BE2C (cell line): ENCODE measurements at regions not wholly inside any gene's neighbourhood (a gene's known extent, or its start where the extent isn't known, plus 50 kb on each side); places are given as distances from the start of the nearest gene placed in this dataset.
"Not testable (repeated sequence)": the region's sequence is repeated elsewhere in the genome, so short reads cannot be mapped to it uniquely, and the experiment has no call there.

Experiments
- DNase-seq: peaks from one replicate; pipeline ENCODE4 v3.0.0-alpha.2; 2020
- H3K27me3 ChIP-seq: fragments of 250-450 bp; sonication (Bioruptor Pico); 2 replicates; pipeline ENCODE4 v1.5.1; 2020; ENCODE audit warnings: mild to moderate bottlenecking
- H3K36me3 ChIP-seq: fragments of 250-450 bp; sonication (Bioruptor Pico); 2 replicates; pipeline ENCODE4 v1.5.1; 2020; ENCODE audit warnings: mild to moderate bottlenecking
- H3K4me1 ChIP-seq: fragments of 250-450 bp; sonication (Bioruptor Pico); 2 replicates; pipeline ENCODE4 v1.5.1; 2020
- H3K4me3 ChIP-seq: 2 replicates; pipeline ENCODE4 v1.5.1; 2011; ENCODE audit warnings: low read depth, low read length
- H3K9me3 ChIP-seq: fragments of 250-450 bp; sonication (Bioruptor Pico); 2 replicates; pipeline ENCODE4 v1.5.1; 2020
- TF ChIP-seq, protein P1 (sequence below): IDR thresholded peaks from 2 replicates; pipeline ENCODE4 v1.5.1; 2012; ENCODE audit warnings: mild to moderate bottlenecking, low read depth, low read length

DNA sequence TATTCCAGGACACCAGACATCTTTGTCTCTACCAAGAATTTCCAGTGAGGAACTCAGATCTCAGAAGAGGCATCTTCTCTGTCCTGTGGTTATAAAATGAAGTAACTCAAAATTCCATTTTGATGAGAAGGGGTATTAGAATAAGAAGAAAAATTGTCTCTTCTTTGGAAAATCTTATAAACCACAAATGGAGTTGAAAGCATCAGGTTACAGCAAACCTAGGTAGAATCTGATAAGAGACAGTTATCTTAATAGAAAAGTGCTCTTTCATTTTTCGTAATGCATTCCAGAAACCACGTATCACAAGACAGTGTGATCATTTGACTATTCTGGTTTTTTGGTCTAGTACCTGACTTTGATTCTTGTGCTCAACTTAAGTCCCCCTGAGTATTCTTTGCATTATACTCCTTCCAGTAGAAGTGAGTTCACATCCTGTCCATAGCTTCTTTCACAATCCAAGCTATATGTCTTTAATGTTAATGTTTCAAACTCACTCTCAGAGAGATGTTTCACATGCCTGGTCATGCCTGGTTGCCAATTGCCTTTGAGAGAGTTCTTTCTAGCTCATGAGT, 120.9 kb upstream of the PRDX6 start:
- H3K4me3 ChIP-seq = no peak overlapping the region
- no peaks in the 10 kb centered on the region for H3K4me1 ChIP-seq
- no peaks in the 10 kb centered on the region for H3K9me3 ChIP-seq
- no peaks in the 10 kb centered on the region for H3K36me3 ChIP-seq
- TF ChIP-seq, protein P1, sequence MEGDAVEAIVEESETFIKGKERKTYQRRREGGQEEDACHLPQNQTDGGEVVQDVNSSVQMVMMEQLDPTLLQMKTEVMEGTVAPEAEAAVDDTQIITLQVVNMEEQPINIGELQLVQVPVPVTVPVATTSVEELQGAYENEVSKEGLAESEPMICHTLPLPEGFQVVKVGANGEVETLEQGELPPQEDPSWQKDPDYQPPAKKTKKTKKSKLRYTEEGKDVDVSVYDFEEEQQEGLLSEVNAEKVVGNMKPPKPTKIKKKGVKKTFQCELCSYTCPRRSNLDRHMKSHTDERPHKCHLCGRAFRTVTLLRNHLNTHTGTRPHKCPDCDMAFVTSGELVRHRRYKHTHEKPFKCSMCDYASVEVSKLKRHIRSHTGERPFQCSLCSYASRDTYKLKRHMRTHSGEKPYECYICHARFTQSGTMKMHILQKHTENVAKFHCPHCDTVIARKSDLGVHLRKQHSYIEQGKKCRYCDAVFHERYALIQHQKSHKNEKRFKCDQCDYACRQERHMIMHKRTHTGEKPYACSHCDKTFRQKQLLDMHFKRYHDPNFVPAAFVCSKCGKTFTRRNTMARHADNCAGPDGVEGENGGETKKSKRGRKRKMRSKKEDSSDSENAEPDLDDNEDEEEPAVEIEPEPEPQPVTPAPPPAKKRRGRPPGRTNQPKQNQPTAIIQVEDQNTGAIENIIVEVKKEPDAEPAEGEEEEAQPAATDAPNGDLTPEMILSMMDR = no peak
- H3K27me3 ChIP-seq = no peaks in the 10 kb centered on the region
- DNase-seq = no peak

DNA sequence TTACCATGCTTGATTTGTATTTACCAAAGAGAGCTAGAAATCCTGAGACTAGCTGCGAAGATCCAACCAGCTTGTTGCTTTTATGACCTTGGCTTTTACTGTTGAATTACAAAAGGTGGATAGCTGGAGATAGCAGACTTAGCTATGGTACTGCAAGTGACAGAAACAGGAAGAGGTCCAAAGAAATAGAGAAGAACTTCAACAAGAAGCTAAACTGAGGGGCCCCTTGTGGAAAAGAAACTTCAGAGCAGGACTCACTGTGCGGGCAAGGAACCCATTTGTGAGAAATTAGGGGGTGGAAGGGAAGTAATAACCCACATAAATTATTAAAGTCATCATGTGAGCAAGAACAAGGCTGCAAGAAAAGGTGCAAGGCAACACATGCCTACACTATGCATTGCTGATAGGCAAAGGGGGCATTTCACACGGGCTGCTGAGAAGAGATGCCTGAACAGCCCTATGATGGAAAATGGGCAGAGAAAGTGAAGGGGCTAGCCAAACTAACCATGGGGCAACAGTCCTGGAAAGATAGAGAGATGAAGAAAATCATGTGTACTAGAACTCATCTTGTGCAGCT, 116.6 kb upstream of the PRDX6 start:
- DNase-seq = no peak
- Histone ChIP-seq H3K4me1 (no peaks in the 10 kb centered on the region), H3K4me3 (no peak overlapping the region), H3K36me3 (no peaks in the 10 kb centered on the region), H3K9me3 (no peaks in the 10 kb centered on the region), H3K27me3 (no peaks in the 10 kb centered on the region)
- TF ChIP-seq, protein P1 = no peak

DNA sequence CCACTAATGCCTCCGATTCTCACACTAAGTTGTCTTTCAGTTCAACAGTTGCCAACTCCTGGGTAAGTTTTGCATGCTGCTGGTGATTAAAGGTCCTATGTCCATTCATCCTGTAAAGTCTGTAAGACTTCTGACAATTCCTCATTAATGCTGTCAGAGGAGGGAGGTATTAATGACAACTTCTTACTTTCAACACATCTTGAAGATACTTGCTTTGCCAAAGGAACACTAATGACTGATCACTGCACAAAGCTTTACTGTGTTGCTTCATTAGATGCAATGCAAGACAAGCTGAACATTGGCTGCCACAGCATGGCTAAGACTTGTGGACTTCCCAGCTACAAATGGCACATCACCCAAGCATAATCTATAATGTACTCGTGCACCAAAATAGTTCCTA, 114.6 kb upstream of the PRDX6 start:
- DNase-seq = no peak
- no peak overlapping the region for H3K4me3 ChIP-seq

DNA sequence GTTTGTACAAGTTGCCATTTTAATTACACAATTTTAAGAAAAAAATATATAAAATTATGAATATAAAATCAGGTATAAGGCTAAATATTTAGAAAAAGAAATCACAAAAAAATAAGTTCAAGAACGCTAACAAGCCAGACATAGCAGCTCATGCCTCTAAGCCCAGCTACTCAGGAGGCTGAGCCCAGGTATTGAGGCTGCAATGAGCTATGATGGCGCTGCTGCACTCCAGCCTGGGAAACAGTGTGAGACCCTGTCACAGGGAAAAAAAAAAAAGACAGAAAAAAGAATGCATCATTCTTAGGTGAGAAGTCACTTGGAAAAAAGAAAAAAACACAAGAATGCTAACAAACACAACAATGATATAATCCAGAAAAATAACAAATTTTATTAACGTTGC, 112.3 kb upstream of the PRDX6 start:
- H3K9me3 ChIP-seq = no peaks in the 10 kb centered on the region; the same call in 1 of the 2 replicates
- no peaks in the 10 kb centered on the region for H3K27me3 ChIP-seq
- no peak overlapping the region for H3K4me3 ChIP-seq
- no peaks in the 10 kb centered on the region for H3K36me3 ChIP-seq
- DNase-seq = no peak
- no peaks in the 10 kb centered on the region for H3K4me1 ChIP-seq
- TF ChIP-seq, protein P1 = no peak

More for the DNA sequence above, 114.6 kb upstream of the PRDX6 start:
- TF ChIP-seq, protein P1 = no peak
- no peaks in the 10 kb centered on the region for H3K36me3 ChIP-seq
- H3K4me1 ChIP-seq = no peaks in the 10 kb centered on the region
- H3K9me3 ChIP-seq = no peaks in the 10 kb centered on the region
- no peaks in the 10 kb centered on the region for H3K27me3 ChIP-seq

DNA sequence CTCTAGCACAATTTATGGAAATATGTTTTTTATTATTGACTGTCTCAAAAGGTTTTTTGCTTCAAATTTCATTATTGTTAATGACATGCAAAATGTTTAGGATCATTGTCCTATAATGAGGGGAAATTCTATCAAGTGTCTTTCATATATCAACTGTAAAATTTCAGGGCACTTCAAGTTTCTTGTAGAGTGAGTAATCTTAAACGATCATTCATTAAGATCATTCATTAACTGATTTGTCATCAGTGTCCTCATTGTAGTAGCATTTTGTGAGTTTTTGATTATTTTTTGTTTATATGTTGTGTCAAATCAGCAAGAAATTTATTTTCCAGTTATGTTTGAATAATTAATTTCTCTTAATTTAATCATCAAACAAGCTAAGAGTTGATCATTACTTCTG, 111.8 kb upstream of the PRDX6 start:
- Histone ChIP-seq H3K4me1 (no peaks in the 10 kb centered on the region), H3K27me3 (no peaks in the 10 kb centered on the region), H3K36me3 (no peaks in the 10 kb centered on the region), H3K4me3 (no peak overlapping the region), H3K9me3 (no peaks in the 10 kb centered on the region; the same call in 1 of the 2 replicates)
- TF ChIP-seq, protein P1 = no peak
- no peak for DNase-seq

DNA sequence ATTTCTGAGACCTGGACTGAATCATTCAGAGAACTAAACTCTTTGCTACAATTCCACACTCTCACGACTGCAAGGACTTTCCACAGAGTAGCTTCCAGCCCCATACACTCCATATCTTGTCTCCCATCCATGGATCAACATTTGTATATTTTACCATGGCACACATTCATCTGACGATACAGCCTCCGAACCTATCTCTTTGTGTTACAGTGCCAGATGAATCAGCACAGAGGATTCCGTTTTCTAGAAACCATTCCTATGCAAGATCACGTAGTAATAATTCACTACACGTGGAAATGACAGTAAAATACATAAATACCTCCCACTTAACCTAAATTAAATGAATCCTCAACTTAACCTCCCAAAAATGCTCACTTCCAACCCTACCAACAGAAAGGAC, 110.0 kb upstream of the PRDX6 start:
- no peak for DNase-seq
- H3K36me3 ChIP-seq = no peaks in the 10 kb centered on the region
- H3K4me3 ChIP-seq = no peak overlapping the region
- no peaks in the 10 kb centered on the region for H3K4me1 ChIP-seq
- no peaks in the 10 kb centered on the region for H3K27me3 ChIP-seq
- H3K9me3 ChIP-seq = no peaks in the 10 kb centered on the region; the same call in 1 of the 2 replicates
- TF ChIP-seq, protein P1 = no peak

DNA sequence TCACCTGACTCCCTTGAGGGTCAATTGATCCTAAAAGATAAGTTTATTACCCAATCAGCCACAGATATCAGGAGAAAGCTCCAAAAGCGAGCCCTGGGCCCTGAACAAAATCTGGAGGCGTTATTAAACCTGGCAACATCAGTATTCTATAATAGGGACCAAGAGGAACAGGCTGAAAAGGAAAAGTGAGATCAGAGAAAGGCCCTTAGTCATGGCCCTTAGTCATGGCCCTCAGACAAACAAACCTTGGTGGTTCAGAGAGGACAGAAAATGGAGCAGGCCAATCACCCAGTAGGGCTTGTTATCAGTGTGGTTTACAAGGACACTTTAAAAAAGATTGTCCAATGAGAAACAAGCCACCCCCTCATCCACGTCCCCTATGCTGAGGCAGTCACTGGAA, 106.5 kb upstream of the PRDX6 start:
- DNase-seq, H3K27me3 ChIP-seq, H3K4me1 ChIP-seq, H3K36me3 ChIP-seq, H3K9me3 ChIP-seq, H3K4me3 ChIP-seq: not testable (repeated sequence)

DNA sequence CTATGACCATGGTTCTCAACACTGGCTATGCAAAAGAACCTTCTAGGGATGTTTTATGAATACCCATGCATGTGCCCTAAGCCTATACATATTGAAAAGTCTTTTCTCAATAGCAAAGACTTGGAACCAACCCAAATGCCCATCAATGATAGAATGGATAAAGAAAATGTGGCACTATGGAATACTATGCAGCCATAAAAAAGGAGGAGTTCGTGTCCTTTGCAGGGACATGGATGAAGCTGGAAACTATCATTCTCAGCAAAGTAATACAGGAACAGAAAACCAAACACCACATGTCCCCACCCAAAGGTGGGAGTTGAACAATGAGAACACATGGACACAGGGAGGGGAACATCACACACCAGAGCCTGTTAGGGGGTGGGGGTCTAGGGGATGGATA, 101.1 kb upstream of the PRDX6 start:
- H3K9me3 ChIP-seq, H3K27me3 ChIP-seq, H3K36me3 ChIP-seq: not testable (repeated sequence)

More for the DNA sequence above, 101.1 kb upstream of the PRDX6 start:
- not testable (repeated sequence) for DNase-seq, H3K4me3 ChIP-seq, H3K4me1 ChIP-seq
